ENCODE measurements at regions not wholly inside any gene's neighbourhood (a gene's known extent, or its start where the extent isn't known, plus 50 kb on each side); places are given as distances from the start of the nearest gene placed in this dataset.

GRCh38 chr4:117965622-117966021 lies 68.7 kb upstream of the NDST3 start:
- no peaks in the 10 kb centered on the region for H3K9me2 ChIP-seq (ENCODE audit: insufficient read depth)
- H3K4me2 ChIP-seq (ENCODE audit: low read length), result no peak overlapping the region
- no peaks in the 10 kb centered on the region for H3K4me1 ChIP-seq (ENCODE audit: control insufficient read depth in 1 of 2, insufficient read depth in 2 of 2, low read length in 2 of 2)
- H3K4me3 ChIP-seq (replicated peaks in 1 of 2; ENCODE audit: low read depth in 1 of 2, low read length in 2 of 2), result no peak overlapping the region
- no peak overlapping the region for H3K27ac ChIP-seq (ENCODE audit: low read depth, low read length)
- intact Hi-C loops (cut with micrococcal nuclease), result no loop called here
- no peak for ATAC-seq
- RAD21 ChIA-PET (ENCODE audit: low non-redundant PET in 1 of 2, low total read pairs in 2 of 2, uncharacterized antibody in 2 of 2, unreplicated experiment in 2 of 2), result no interaction called here
- no peak overlapping the region for H3K9ac ChIP-seq (ENCODE audit: low read length)
- no peak for DNase-seq (ENCODE audit: low read depth, low spot score)
- H3K36me3 ChIP-seq (ENCODE audit: control insufficient read depth in 1 of 2, insufficient read depth in 2 of 2, low read length in 2 of 2), result no peaks in the 10 kb centered on the region
- no peaks in the 10 kb centered on the region for H4K20me1 ChIP-seq (ENCODE audit: insufficient read depth)
- no peaks in the 10 kb centered on the region for H3K79me2 ChIP-seq (ENCODE audit: insufficient read depth, low read length)
- BruUV-seq (replicated peaks), result no TSS peak
- no peak overlapping the region for H2AFZ ChIP-seq (ENCODE audit: low read depth, low read length, poor library complexity, severe bottlenecking)
- no peaks in the 10 kb centered on the region for H3K27me3 ChIP-seq (ENCODE audit: insufficient read depth, low read length)
- H3K9me3 ChIP-seq (ENCODE audit: control insufficient read depth in 1 of 2, insufficient read depth in 1 of 2, low read depth in 1 of 2, low read length in 2 of 2), result no peaks in the 10 kb centered on the region
- TF ChIP-seq POLR2A (IDR thresholded peaks at IDR 0.05; ENCODE audit: borderline replicate concordance, extremely low read depth, insufficient read depth, insufficient read length) (no peak), SRF (IDR thresholded peaks at IDR 0.05; ENCODE audit: low read depth) (no peak), CBX3 (IDR thresholded peaks at IDR 0.05; ENCODE audit: low read depth) (no peak), JUND (IDR thresholded peaks at IDR 0.05) (no peak), EZH2 (IDR thresholded peaks at IDR 0.05) (no peak), POLR2AphosphoS5 (IDR thresholded peaks at IDR 0.05; ENCODE audit: low read depth, low read length) (no peak), ZNF274 (IDR thresholded peaks at IDR 0.05; ENCODE audit: low read depth, low read length) (no peak), ELF1 (IDR thresholded peaks at IDR 0.05; ENCODE audit: borderline replicate concordance, low read depth) (no peak), SIN3A (IDR thresholded peaks at IDR 0.05; ENCODE audit: low read depth) (no peak), YY1 (IDR thresholded peaks at IDR 0.05; ENCODE audit: extremely low read depth, insufficient replicate concordance, low read depth, low read length) (no peak), EZH2phosphoT487 (IDR thresholded peaks at IDR 0.05; ENCODE audit: borderline replicate concordance) (no peak), CTCF (IDR thresholded peaks at IDR 0.05 in 2 of 3, conservative IDR thresholded peaks at IDR 0.05 in 1 of 3; ENCODE audit: borderline replicate concordance in 1 of 3, insufficient read depth in 1 of 3, low read depth in 2 of 3, low read length in 2 of 3) (no peak), CEBPB (IDR thresholded peaks at IDR 0.05; ENCODE audit: low read depth) (no peak)
- TF ChIP-seq, protein P1, sequence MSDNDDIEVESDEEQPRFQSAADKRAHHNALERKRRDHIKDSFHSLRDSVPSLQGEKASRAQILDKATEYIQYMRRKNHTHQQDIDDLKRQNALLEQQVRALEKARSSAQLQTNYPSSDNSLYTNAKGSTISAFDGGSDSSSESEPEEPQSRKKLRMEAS (IDR thresholded peaks at IDR 0.05), result no peak
- TF ChIP-seq, protein P2, sequence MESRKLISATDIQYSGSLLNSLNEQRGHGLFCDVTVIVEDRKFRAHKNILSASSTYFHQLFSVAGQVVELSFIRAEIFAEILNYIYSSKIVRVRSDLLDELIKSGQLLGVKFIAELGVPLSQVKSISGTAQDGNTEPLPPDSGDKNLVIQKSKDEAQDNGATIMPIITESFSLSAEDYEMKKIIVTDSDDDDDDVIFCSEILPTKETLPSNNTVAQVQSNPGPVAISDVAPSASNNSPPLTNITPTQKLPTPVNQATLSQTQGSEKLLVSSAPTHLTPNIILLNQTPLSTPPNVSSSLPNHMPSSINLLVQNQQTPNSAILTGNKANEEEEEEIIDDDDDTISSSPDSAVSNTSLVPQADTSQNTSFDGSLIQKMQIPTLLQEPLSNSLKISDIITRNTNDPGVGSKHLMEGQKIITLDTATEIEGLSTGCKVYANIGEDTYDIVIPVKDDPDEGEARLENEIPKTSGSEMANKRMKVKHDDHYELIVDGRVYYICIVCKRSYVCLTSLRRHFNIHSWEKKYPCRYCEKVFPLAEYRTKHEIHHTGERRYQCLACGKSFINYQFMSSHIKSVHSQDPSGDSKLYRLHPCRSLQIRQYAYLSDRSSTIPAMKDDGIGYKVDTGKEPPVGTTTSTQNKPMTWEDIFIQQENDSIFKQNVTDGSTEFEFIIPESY (IDR thresholded peaks at IDR 0.05; ENCODE audit: extremely low read depth, insufficient replicate concordance, low read length), result no peak
- POLR2A ChIA-PET, result no interaction called here
- CTCF ChIA-PET, result no interaction called here

Measured in HCT116 (cell line).